ENCODE measurements at regions not wholly inside any gene's neighbourhood (a gene's known extent, or its start where the extent isn't known, plus 50 kb on each side); places are given as distances from the start of the nearest gene placed in this dataset.
"Not testable (repeated sequence)": the region's sequence is repeated elsewhere in the genome, so short reads cannot be mapped to it uniquely, and the experiment has no call there.

GRCh38 chr9:66764799-66765493 is 135.6 kb upstream of the ZNF658 start:
- H3K4me3 Mint-ChIP-seq (ENCODE audit: low read depth, unreplicated experiment); CTCF ChIA-PET; H3K4me1 Mint-ChIP-seq (ENCODE audit: low read depth, unreplicated experiment); H3K36me3 Mint-ChIP-seq (ENCODE audit: insufficient read depth, unreplicated experiment); DNase-seq; H3K27me3 Mint-ChIP-seq (ENCODE audit: unreplicated experiment); intact Hi-C loops (cut with micrococcal nuclease; ENCODE audit: unreplicated experiment); H3K27ac Mint-ChIP-seq (ENCODE audit: unreplicated experiment); BruUV-seq (replicated peaks); H3K9me3 Mint-ChIP-seq (ENCODE audit: low read depth, unreplicated experiment): not testable (repeated sequence)

- H3K36me3 Mint-ChIP-seq (ENCODE audit: insufficient read depth, unreplicated experiment); H3K4me1 Mint-ChIP-seq (ENCODE audit: low read depth, unreplicated experiment); H3K27ac Mint-ChIP-seq (ENCODE audit: unreplicated experiment); DNase-seq; H3K27me3 Mint-ChIP-seq (ENCODE audit: unreplicated experiment); BruUV-seq (replicated peaks); H3K9me3 Mint-ChIP-seq (ENCODE audit: low read depth, unreplicated experiment); intact Hi-C loops (cut with micrococcal nuclease; ENCODE audit: unreplicated experiment); CTCF ChIA-PET; H3K4me3 Mint-ChIP-seq (ENCODE audit: low read depth, unreplicated experiment): not testable (repeated sequence)
These were observed 135.0 kb upstream of the ZNF658 start for GRCh38 chr9:66765531-66765930.

DNA sequence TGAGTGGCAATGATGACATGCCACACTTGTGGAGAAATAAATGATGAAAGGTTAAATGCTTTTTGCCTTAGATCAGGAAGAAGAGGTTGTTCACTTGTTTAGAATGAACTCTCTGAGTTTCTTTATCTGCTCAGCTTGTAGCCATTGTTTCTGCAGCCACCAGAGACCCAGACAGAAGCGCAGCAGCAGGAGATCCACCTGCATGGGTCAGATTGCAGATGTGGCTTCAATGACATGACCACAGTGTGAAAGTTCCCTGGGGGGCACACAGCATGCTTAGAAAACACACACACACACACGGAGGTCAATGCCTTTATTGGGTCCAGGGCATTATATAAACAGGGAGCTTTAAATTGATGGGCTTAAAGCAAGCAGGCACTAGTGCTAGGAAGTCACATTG is 129.0 kb upstream of the ZNF658 start:
- intact Hi-C loops (cut with micrococcal nuclease; ENCODE audit: unreplicated experiment); H3K4me1 Mint-ChIP-seq (ENCODE audit: low read depth, unreplicated experiment); H3K9me3 Mint-ChIP-seq (ENCODE audit: low read depth, unreplicated experiment); H3K36me3 Mint-ChIP-seq (ENCODE audit: insufficient read depth, unreplicated experiment); H3K4me3 Mint-ChIP-seq (ENCODE audit: low read depth, unreplicated experiment); H3K27me3 Mint-ChIP-seq (ENCODE audit: unreplicated experiment); H3K27ac Mint-ChIP-seq (ENCODE audit: unreplicated experiment); BruUV-seq (replicated peaks); CTCF ChIA-PET; DNase-seq: not testable (repeated sequence)

GRCh38 chr9:66774618-66775017 is 125.9 kb upstream of the ZNF658 start:
- H3K4me1 Mint-ChIP-seq (ENCODE audit: low read depth, unreplicated experiment); H3K36me3 Mint-ChIP-seq (ENCODE audit: insufficient read depth, unreplicated experiment); CTCF ChIA-PET; H3K27ac Mint-ChIP-seq (ENCODE audit: unreplicated experiment); H3K27me3 Mint-ChIP-seq (ENCODE audit: unreplicated experiment); BruUV-seq (replicated peaks); H3K9me3 Mint-ChIP-seq (ENCODE audit: low read depth, unreplicated experiment); intact Hi-C loops (cut with micrococcal nuclease; ENCODE audit: unreplicated experiment); H3K4me3 Mint-ChIP-seq (ENCODE audit: low read depth, unreplicated experiment); DNase-seq: not testable (repeated sequence)

DNA sequence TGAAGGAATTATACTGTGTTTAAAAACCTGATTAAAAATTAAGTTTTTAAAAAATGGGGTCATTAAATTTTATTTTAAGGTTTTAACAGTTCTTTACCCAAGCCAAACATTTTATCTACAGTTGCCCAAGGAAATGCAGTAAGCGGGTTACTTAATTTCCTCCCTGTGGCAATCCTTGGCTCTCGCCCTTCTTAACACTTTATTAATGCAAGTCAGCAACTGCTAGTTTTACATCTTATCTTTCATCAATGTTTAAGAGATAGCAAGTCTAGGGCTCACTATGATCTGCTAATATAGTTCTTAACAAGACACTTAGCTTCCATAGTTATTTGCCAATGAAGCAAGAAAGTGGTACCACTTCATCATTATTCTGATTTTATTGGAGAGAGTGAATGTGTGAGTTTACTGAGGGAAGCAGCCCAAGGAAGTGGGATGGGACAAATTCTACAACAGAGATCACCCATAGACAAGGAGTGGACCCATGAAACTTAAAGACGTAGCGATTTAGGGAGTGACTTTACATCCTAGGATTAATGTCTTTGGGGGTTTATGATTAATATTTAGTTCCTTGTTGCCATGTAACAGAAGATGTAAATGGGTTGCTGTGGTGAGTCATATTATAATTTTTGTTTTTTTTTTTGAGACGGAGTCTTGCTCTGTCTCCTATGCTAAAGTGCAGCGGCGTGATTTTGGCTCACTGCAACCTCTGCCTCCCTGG is 120.4 kb upstream of the ZNF658 start:
- DNase-seq; H3K4me1 Mint-ChIP-seq (ENCODE audit: low read depth, unreplicated experiment); H3K27ac Mint-ChIP-seq (ENCODE audit: unreplicated experiment); intact Hi-C loops (cut with micrococcal nuclease; ENCODE audit: unreplicated experiment); H3K4me3 Mint-ChIP-seq (ENCODE audit: low read depth, unreplicated experiment); H3K9me3 Mint-ChIP-seq (ENCODE audit: low read depth, unreplicated experiment); CTCF ChIA-PET; BruUV-seq (replicated peaks); H3K27me3 Mint-ChIP-seq (ENCODE audit: unreplicated experiment); H3K36me3 Mint-ChIP-seq (ENCODE audit: insufficient read depth, unreplicated experiment): not testable (repeated sequence)

GRCh38 chr9:66781240-66781639 is 119.3 kb upstream of the ZNF658 start:
- CTCF ChIA-PET; DNase-seq; H3K9me3 Mint-ChIP-seq (ENCODE audit: low read depth, unreplicated experiment); H3K27ac Mint-ChIP-seq (ENCODE audit: unreplicated experiment); intact Hi-C loops (cut with micrococcal nuclease; ENCODE audit: unreplicated experiment); H3K27me3 Mint-ChIP-seq (ENCODE audit: unreplicated experiment); BruUV-seq (replicated peaks); H3K36me3 Mint-ChIP-seq (ENCODE audit: insufficient read depth, unreplicated experiment); H3K4me3 Mint-ChIP-seq (ENCODE audit: low read depth, unreplicated experiment); H3K4me1 Mint-ChIP-seq (ENCODE audit: low read depth, unreplicated experiment): not testable (repeated sequence)

DNA sequence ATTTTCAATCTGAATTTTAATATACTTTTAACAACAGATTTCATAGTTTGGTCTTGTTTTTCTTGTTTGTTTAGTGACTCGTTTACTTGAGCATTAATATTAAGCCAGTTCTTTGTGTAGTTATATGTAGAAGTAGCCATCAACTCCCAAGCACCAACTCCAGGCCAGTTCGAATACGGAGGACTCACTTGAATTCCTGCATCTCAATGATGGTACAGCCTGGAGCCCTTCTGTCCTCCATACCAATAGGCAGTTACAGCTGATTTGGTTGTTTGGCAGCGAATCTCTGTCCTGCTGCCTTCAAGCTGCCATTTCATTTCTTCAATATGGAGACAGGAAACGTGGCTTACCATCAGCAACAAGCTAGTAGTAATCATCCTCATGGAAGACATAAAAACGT is 118.5 kb upstream of the ZNF658 start:
- DNase-seq; BruUV-seq (replicated peaks); CTCF ChIA-PET; H3K27ac Mint-ChIP-seq (ENCODE audit: unreplicated experiment); H3K27me3 Mint-ChIP-seq (ENCODE audit: unreplicated experiment); H3K4me1 Mint-ChIP-seq (ENCODE audit: low read depth, unreplicated experiment); H3K36me3 Mint-ChIP-seq (ENCODE audit: insufficient read depth, unreplicated experiment); H3K9me3 Mint-ChIP-seq (ENCODE audit: low read depth, unreplicated experiment); intact Hi-C loops (cut with micrococcal nuclease; ENCODE audit: unreplicated experiment); H3K4me3 Mint-ChIP-seq (ENCODE audit: low read depth, unreplicated experiment): not testable (repeated sequence)

DNA sequence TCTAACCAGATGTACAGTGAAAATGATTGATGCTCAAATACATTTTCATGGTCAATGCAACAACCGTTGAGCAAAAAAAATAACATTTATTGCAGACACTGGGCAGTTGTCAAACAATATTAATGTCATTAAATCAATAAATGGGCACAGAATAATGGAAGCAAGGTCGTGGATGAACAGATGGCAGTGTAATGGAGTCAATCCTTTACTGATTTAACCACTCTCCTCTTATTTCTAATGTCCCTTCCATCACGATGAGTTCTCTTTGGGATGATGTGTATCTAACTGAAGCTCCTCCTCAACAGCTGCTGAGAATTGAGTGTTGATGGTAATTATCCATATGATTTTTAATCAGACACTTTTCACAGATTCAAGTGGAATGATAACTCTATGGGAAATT is 114.9 kb upstream of the ZNF658 start:
- H3K9me3 Mint-ChIP-seq (ENCODE audit: low read depth, unreplicated experiment); CTCF ChIA-PET; H3K27me3 Mint-ChIP-seq (ENCODE audit: unreplicated experiment); BruUV-seq (replicated peaks); H3K27ac Mint-ChIP-seq (ENCODE audit: unreplicated experiment); H3K4me1 Mint-ChIP-seq (ENCODE audit: low read depth, unreplicated experiment); H3K4me3 Mint-ChIP-seq (ENCODE audit: low read depth, unreplicated experiment); intact Hi-C loops (cut with micrococcal nuclease; ENCODE audit: unreplicated experiment); DNase-seq; H3K36me3 Mint-ChIP-seq (ENCODE audit: insufficient read depth, unreplicated experiment): not testable (repeated sequence)

- H3K4me1 Mint-ChIP-seq (ENCODE audit: low read depth, unreplicated experiment); BruUV-seq (replicated peaks); H3K9me3 Mint-ChIP-seq (ENCODE audit: low read depth, unreplicated experiment); CTCF ChIA-PET; intact Hi-C loops (cut with micrococcal nuclease; ENCODE audit: unreplicated experiment); H3K4me3 Mint-ChIP-seq (ENCODE audit: low read depth, unreplicated experiment); H3K27ac Mint-ChIP-seq (ENCODE audit: unreplicated experiment); H3K27me3 Mint-ChIP-seq (ENCODE audit: unreplicated experiment); DNase-seq; H3K36me3 Mint-ChIP-seq (ENCODE audit: insufficient read depth, unreplicated experiment): not testable (repeated sequence)
These were observed 109.3 kb upstream of the ZNF658 start for GRCh38 chr9:66791092-66791750.

DNA sequence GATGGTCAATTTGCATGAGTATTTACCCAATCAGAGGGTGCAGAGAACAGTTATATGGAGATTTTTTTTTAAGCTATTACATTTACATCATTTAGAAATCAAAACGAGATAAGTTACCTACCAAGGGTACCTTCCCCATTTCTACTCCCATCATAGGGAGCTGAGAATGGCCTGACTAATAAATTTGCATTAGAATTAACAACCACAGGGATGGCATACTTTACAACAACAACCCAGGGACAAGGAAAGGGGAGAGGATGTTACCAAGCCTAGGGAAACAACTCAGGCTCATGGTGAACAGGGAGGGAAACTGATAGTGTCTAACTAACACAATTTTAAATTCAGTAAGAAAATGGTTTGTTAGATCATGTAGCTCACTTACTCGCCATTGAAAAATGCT is 105.8 kb upstream of the ZNF658 start:
- H3K27ac Mint-ChIP-seq (ENCODE audit: unreplicated experiment); H3K9me3 Mint-ChIP-seq (ENCODE audit: low read depth, unreplicated experiment); intact Hi-C loops (cut with micrococcal nuclease; ENCODE audit: unreplicated experiment); H3K4me3 Mint-ChIP-seq (ENCODE audit: low read depth, unreplicated experiment); H3K36me3 Mint-ChIP-seq (ENCODE audit: insufficient read depth, unreplicated experiment); H3K4me1 Mint-ChIP-seq (ENCODE audit: low read depth, unreplicated experiment); CTCF ChIA-PET; H3K27me3 Mint-ChIP-seq (ENCODE audit: unreplicated experiment); DNase-seq; BruUV-seq (replicated peaks): not testable (repeated sequence)
